CD4-positive, alpha-beta T cell treated with Interleukin-6 for 4 hours (primary cell): ENCODE measurements at regions not wholly inside any gene's neighbourhood (a gene's known extent, or its start where the extent isn't known, plus 50 kb on each side); places are given as distances from the start of the nearest gene placed in this dataset.

Source experiments
- DNase-seq: peaks from one replicate; pipeline ENCODE4 v3.0.0-alpha.2; 2020; ENCODE audit warnings: mixed read lengths

DNA sequence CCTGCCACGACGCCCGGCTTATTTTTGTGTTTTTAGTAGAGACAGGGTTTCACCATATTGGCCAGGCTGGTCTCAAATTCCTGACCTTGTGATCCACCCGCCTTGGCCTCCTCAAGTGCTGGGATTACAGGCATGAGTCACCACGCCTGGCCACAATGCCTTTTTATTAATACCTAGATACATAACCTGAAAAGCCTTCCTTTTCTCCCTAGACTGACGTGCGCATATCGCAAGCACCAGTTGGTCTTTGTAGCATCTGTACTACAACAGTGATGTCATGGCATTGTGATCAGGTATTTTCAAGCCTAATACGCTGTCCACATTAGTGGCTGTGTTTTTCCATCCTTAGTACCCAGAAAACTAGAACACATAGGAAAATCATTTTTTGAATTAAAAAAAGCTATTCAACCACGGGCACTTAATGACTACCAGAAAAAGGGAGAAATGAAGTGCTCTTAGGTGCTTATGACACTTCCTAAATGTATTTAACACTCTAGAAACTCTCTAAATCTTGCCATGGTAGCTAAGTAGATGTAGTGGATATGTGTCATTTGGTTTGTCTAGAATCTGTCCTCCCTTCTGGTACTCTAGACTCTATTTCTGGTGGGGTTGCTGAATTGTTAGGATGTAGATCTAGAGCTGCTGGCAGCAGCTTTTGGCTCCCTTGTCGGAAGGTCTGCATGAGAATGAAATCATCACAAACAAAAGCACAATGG is 707.8 kb downstream of the STIM2 start:
- DNase-seq: no peak

DNA sequence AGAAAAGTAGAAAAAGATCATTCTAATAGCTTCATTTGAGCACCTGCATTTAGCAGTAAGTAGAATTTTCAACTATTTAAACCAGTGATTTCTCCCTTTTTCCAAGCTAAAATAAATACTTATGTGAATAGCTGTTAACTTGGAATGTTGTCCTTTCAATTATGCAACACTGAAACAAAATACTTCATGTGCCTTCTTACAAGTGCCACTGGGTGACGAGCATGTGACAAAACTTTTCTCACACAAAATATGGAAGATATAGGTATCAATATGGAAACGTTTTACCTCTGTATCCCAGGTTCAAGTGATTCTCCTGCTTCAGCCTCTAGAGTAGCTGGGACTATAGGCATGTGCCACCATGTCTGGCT is 708.3 kb downstream of the STIM2 start:
- no peak for DNase-seq

DNA sequence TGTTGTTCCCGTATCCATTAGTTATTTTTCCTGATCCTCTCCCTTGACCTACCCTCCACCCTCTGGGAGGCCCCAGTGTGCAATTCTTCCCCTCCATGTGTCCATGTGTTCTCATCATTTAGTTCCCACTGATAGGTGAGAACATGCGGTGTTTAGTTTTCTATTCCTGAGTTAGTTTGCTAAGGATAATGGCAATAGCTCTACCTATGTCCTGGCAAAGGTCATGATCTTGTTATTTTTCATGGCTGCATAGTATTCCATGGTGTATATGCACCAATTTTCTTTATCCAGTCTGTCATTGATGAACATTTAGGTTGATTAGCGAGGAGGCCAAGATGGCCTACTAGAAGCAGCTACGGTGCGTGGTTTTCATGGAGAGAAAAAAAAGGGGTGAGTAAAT is 714.1 kb downstream of the STIM2 start:
- DNase-seq: no peak

DNA sequence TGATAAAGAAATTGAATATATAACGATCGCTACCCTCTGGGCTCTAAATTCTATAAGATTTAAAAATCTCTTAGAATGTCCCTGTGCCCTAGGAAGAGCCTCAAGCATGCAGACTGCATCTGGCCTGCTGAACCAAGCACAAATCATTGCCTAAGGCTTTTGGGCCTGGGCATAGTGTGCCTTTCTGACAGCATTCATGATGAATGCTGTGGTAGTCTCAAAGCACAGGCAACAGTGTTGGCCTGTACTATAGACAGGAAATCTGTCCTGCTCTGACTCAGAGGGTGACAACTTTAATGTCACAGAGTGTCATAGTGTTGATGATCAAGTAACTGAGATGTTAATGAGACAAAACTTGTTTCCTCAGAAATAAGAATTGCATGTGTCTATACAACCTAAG is 717.3 kb downstream of the STIM2 start:
- no peak for DNase-seq

DNA sequence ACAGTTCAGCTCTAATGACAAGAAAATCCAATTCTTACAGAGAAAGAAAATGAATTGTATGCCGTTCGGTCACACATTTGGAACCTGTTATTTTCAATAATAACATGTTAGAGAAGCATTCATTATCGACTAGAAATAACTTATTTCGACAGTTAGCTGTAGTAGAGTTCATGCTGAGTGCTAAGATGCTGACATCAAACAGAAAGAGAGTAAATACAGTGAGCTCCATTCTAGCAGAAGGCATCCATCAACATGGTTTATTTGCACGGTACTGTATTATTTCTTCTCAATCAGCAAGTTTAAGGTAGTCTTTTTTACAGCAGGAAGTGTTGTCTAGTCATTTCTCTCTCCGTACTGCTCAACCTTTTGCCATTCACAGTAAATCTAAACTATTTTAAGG is 732.1 kb downstream of the STIM2 start:
- no peak for DNase-seq

DNA sequence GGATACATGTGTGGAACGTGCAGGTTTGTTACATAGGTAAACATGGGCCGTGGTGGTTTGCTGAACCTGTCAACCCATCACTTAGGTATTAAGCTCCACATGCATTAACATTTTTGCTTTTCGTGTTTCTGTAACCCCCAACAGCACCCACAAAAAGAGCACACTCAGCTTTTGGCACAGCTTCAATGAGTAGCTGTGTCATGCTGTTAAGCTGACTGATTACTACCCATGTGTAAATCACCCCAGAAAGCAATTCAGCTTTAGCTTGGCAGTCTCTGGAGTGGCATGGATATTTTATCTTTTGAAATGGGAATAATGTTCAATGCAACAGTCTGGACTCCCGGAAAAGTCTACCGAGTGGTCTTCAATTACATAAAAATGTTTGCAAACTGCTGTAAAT is 734.3 kb downstream of the STIM2 start:
- DNase-seq: no peak

DNA sequence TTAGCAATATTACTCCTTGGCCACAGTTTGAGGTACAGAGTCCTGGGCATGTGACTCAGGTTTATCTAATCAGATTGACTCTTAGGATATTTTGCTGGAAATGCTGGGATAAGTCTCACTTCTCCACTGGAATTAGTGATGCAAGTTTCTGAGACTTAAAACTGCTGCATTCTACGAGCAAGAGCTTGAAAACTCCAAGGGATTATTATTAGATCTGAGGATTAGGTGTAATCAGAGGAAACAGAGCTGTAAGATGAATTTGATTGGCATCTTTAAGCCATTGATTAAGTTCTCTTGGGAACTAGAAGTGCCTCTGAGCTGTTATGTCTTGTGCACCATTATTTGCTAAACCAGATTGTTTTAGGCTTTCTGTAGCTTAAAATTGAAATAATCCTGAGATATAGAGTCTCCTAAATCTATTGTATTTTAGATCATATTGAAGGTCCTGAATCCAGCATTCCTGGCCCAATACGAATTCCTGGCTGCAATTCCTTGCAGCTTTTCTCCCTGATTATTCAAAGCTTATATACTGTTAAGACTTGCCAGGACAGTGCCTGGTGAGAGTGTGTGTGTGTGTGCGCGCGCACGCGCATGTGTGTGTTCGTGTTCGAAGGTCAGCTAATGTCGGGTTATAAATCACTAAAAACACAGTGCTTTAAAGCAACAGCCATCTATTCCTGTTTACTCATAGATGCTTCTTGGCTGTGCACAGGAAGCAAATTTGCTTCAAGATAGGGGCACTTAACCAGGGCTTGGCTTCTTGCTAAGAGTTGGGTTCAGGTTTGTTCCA is 735.1 kb downstream of the STIM2 start:
- DNase-seq: no peak

DNA sequence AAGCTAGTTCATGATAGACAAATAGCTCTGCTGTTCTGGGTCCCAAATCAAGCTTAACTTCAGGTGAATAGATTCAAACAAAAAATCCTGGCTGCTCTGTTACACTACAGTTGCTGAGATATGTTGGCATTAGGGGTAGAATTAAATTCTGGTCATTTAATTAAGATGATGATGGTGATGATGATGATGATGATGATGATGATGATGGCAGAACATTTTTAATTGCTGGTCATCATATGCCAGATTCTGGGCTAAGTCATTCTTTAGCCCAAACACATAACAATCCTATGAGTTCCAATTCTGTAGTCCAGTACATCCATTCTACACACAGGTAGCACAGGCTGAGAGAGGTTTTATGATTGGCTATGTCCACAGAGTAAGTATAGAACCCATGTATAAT is 741.5 kb downstream of the STIM2 start:
- DNase-seq: no peak

DNA sequence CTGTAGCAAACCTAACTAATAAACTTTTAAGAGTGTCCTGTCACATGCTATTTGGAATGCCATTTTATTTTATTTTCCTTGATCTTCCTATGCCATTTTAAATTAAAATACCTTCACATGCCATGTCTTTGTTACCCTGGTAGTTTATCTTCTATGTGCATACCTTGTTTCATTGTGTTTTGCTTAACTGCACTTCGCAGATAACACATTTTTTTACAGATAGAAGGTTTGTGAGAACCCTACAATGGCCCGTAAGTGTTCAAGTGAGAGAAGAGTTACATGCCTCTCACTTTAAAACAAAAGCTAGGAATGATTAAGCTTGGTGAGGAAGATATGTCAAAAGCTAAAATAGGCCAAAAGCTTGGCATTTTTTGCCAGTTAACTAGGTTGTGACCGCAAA is 744.1 kb downstream of the STIM2 start:
- no peak for DNase-seq

DNA sequence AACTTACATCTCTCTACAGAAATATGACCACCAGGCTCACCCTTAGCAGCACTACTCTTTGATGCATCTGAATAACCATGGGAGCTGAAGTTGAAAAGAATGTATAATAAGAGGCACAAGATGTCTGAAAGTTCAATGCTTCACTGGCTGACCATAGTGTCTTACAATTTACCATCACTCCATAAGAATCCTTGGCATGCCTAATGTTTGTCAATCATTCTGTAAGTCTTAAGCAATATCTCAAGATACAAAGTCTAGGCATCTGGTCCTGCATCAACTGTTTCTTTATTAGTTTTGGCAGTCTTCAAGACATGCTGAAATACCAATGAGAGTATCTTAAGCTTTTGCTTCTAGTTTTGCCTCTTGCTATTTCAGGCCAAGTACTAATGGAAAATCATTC is 755.5 kb downstream of the STIM2 start:
- no peak for DNase-seq

DNA sequence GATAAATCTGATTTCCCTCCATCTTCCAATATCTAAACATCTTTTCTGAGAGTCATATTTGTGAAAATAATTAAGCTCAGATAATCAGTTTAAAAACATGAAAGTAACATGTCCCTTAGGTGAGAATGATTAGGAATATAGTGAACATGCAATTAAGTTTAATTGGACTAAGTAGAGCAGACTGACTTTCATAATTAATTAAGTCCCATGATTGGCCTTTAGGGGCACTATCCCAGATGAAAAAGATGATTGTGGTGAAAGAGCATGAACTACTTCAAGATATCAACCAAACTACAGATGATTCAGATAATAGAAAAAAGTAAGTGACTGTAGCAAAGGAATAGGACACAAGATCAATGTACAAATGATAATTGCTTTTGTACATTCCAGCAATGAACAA is 758.8 kb downstream of the STIM2 start:
- DNase-seq: no peak

DNA sequence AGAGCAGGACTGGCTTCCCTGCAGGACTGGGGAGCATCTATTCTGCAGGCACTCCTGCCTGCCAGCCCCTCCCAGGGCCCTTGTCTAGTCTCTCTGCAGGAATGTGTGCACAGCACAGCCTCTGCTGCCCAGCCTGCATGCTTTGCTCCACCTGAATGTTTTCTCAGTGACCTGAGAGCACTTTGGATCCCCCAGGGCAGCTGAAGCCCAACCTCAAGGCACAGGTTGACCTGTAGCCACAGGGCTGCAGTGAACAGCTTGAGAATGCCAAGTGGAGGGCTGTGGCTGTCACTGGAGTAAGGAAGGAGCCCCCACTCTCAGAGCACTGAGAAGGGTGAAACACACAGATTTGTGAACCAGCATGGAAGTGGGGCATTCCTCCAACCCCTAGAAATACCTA is 760.2 kb downstream of the STIM2 start:
- DNase-seq: no peak

DNA sequence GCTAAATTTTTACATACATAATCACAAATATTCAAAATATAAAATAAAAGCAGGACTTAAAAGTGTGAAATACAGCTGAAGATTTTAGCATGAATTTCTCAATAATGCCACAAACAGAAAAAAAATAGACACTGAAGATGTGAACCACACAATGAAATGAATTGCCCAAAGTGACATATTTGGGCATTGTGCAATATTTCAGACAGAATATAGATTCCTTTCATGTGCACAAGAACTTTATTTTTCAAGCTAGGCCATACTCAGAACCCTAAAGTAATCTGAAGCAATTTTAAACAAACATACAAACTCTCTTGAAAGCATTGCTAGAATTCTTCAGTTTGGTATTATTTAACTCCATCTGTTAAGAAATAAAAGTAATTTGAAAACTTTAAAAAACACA is 764.1 kb downstream of the STIM2 start:
- no peak for DNase-seq

DNA sequence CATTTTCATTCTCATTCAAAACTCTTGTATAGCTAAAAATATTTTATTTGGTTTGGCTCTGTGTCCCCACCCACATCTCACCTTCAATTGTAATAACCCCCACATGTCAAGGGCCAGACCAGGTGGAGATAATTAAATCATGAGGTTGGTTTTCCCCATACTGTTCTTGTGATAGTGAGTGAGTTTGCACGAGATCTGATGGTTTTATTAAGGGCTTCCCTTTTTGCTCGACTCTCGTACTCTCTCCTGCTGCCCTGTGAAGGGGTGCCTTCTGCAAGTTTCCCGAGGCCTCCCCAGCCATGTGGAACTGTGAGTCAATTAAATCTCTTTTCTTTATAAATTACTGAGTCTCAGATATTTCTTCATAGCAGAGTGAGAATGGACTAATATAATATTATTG is 768.0 kb downstream of the STIM2 start:
- DNase-seq: no peak

DNA sequence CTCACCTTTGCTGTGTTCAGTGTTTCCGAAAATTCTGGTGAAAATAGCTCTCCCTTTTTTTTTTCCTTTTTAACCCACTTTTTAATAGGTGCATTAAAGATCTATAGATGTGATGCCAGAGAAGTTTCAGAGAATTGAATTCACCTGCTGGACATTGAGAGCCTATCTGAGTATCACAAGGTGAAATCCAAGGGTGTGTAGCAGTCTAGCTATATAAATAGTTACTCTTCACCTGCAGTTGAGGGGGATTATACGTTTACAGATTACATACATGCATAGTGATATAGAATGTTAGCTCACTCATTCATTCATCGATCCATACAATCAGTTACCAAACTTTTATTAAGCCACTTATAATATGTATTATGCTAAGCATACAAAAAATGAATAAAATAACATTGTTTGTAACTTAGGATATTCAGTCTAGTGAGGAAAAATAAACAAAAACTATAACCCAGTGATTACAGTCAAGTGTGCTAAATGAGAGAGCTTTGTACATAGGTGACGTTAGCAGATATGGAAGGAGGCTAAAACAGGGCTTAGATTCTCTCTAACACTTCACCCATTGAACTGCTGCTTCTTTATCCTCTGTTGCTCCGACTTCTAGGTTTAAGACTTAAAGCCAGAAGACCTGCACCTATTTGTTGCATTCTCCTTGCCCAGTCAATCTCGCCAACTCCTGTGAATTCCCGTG is 769.0 kb downstream of the STIM2 start:
- no peak for DNase-seq

DNA sequence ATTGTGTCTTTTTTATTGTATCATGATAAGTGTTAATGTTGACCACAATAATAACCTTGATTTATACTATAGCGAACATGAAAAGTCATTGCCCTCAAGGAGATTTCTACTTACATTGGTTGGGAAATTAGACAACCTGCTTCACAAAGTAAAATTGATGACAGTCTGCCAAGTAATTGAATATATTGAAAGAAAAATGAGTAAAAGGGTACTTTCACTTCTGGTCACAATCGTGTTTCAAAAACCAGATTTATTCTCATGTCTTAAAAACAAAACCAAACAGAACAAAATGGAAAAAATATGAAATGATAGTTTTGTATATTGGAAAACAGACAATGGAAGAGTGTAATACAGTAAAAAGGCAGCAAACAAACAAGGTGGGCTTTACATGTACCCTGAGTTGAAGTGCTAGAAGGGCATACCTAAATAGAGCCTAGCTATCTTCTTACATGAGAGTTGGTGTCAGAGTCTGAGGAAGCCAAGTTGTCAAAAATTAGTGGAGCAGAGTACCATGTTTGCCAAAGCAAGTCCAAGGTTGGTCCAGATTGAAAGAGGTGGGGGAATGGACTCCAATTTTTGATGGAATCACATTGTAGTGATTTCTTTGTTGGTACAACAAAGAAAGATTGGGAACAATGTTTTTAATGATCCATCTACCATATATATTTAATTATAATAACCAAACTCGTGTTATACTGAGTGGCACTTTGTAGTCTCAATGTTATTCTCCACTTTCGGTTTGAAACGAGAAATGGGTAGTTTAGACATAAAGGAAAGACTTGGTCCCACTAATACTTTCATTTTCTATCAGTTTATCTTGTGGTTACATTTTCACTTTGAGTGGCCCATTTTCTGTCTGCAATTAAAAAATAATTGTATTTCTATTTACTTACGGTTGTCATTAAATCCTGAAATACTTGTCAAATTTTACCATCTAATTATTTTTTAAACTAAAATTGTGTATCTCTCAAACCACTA is 775.6 kb downstream of the STIM2 start:
- DNase-seq: no peak

DNA sequence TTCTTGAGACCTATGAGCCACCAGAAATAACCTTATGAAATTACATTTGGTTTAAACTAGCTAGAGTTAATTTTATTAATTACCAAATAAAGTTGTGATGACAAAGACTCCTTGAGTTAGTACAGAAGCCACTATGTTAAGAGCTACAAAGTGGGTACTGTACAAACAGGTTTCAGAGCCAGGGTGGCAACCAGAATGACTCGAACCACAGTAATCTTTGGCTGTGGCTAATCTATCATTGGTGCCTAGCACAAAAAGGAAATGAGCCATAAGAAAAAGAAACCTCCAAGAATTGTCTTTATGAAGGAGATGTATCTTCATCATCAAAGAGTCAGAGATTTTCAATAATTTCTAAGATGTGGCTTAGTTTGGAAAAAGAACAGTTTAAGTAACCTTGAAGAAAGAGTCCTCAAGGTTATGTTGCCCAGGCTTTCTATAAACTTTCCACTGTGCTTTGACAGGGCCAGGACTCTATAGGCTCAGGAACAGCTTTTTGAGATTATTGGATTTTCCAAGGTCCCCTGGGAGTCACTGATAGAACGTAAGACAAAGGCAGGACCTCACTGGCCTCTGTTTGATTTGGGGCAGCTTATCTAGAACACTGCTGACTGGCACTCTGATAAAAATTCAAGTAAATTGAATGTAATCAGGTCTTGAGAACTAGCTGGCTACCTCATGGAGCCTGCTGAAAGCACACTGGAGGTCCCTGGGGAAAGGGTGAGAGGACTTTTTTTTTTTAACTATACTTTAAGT is 777.7 kb downstream of the STIM2 start:
- no peak for DNase-seq

DNA sequence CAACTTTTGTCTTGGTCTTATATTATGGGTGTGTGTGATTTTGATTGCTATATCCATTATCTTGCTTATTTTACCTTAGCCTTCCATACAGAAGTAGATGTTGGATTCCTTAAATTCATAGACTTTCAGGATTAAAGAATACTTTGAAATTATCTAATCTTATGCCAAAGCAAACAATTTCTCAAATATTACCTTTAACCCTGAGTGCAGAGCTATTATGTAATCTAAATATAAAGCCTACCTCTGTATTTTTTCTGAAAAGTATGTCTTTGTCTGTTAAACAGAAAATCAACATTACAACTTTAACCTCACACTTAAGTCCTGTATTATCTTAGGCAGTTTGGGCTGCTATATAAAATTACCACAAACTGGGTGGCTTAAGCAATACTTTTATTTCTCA is 782.5 kb downstream of the STIM2 start:
- DNase-seq: no peak

DNA sequence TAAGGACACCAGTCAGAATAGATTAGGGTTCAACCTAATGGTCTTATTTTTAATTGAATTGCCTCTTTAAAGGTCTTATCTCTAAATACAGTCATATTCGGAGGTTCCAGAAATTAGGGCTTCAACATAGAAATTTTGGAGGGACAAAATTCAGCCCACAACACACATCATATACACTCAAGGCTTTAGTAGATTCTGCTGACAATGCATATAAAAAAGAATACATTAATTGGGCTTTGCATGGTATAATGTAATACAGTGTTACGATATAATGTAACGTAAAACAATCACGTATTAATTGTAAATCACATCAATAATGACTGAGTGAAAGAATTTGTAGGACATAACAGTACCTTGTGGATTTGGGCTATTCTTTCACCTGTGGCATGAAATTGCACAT is 787.8 kb downstream of the STIM2 start:
- no peak for DNase-seq

DNA sequence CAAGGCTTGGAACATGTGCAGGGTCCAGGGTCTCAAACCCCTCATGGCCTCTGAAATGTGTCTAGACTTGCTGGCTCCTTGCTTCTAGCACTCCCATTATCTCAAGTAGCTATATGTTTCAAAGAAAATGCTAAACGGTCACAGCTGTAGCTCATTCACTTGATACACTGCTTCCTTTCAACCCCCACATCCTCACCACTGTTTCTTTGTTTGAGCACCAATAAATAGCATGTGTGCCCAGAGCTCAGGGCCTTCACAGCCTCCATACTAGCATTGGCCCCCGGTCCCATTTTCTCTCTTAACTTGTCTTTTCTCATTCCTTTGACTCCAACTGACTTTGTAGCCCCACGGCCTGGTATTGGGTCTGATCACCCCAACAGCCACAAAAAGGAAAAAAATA is 801.8 kb downstream of the STIM2 start:
- DNase-seq: no peak

DNA sequence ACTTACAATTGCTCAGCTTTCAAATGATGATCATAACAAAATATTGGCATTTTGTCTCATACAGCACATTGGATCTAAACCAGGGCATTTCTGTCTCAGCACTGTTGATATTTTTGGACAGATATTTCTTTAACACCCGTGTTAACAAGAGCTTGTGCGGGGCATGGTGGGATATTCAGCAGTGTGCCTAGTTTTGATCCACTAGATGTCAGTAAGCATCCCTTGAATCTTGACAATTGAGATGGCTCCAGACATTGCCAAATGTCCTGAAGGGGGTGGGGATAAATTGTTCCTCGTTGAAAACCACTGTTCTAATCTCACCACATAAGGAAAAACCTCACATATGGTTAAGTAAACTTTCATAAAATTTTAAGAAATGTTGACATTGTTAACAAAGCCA is 806.3 kb downstream of the STIM2 start:
- no peak for DNase-seq

DNA sequence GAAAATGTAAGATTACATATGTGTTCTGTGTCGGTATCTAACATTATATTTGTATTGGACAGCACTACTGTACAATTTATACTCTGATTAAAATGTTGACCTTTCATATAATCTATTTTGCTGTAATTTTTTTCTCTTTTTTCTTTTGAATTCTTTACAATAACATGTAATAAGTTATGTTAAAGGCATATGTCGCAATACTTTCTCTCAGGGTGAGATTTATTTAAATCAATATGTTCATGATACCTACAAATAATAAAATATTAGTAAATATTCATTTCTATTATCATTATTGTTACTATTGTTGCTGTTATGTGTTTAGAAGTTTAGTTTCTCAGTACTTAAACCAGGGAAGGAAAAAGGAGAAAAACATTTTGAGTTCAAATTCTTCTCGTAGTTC is 807.4 kb downstream of the STIM2 start:
- DNase-seq: no peak
